Endothelial cell of umbilical vein (primary cell): ENCODE measurements at regions not wholly inside any gene's neighbourhood (a gene's known extent, or its start where the extent isn't known, plus 50 kb on each side); places are given as distances from the start of the nearest gene placed in this dataset.

Experiments used
- BruUV-seq: library from RNA; stranded (reverse); fragments of 400-500 nt; replicated peaks from 2 replicates; lab custom pipeline; 2021; lab: Mats Ljungman, UMichigan
- CTCF ChIA-PET: fragments of 300-600, 350-600 bp; sonication (Branson Sonifier 250); formaldehyde crosslinking; loops from one replicate; lab custom pipeline; 2021; ENCODE audit warnings: antibody characterized with exemption, inconsistent platforms; lab: Charles Lee
- POLR2A ChIA-PET: fragments of 300-600, 350-600 bp; sonication (Branson Sonifier 250); formaldehyde crosslinking; loops from one replicate; lab custom pipeline; 2021; ENCODE audit warnings: antibody characterized with exemption, inconsistent platforms; lab: Charles Lee
- DNase-seq: peaks from one replicate; pipeline ENCODE4 v3.0.0-alpha.2; 2011; ENCODE audit warnings: low read depth, low spot score
- FAIRE-seq: peaks from 2 replicates; lab custom pipeline; 2011; peaks lifted over from hg19 to GRCh38; lab: Jason Lieb, UNC
- H2AFZ ChIP-seq: 2 replicates; pipeline ENCODE4 v1.6.0; 2012; ENCODE audit warnings: low read depth, low read length, control low read depth, inconsistent platforms
- H3K27ac ChIP-seq: 2 replicates; pipeline ENCODE4 v1.5.1; 2011; ENCODE audit warnings: low read depth, mild to moderate bottlenecking, control low read depth, low read length, moderate library complexity; ENCODE audit not compliant: insufficient read depth
- H3K27me3 ChIP-seq, 2 experiments: 2 replicates each; pipeline versions ENCODE4 v1.6.0 to v1.6.1; 2011; ENCODE audit warnings: low read length in 2 of 2, mixed read lengths in 1 of 2; ENCODE audit not compliant: control insufficient read depth in 2 of 2, insufficient read depth in 2 of 2
- H3K36me3 ChIP-seq, 2 experiments: 2 replicates in 1 of 2; 3 replicates in 1 of 2; pipeline ENCODE4 v1.5.1; 2011; ENCODE audit warnings: low read length in 2 of 2, mild to moderate bottlenecking in 1 of 2, moderate library complexity in 1 of 2; ENCODE audit not compliant: control insufficient read depth in 2 of 2, insufficient read depth in 2 of 2; ENCODE audit errors: extremely low read depth in 1 of 2
- H3K4me1 ChIP-seq: 3 replicates; pipeline ENCODE4 v1.5.1; 2011; ENCODE audit warnings: mild to moderate bottlenecking, low read length; ENCODE audit not compliant: control insufficient read depth, insufficient read depth; ENCODE audit errors: extremely low read depth
- H3K4me2 ChIP-seq: 2 replicates; pipeline ENCODE4 v1.6.1; 2011; ENCODE audit warnings: low read length, control low read depth, mixed read lengths; ENCODE audit not compliant: insufficient read depth
- H3K4me3 ChIP-seq, 3 experiments: fragments of 200-600 bp in 1 of 3; sonication (generic), shearing (Covaris generic) in 1 of 3; replicated peaks in 1 of 3; 2 replicates each; pipeline ENCODE4 v1.5.1; 2011 to 2016; ENCODE audit warnings: control low read depth in 3 of 3, low read length in 3 of 3, mild to moderate bottlenecking in 2 of 3, inconsistent platforms in 1 of 3, low read depth in 1 of 3, moderate library complexity in 1 of 3; ENCODE audit not compliant: insufficient read depth in 1 of 3
- H3K79me2 ChIP-seq: 2 replicates; pipeline ENCODE4 v1.6.0; 2012; ENCODE audit warnings: low read length, inconsistent platforms; ENCODE audit not compliant: control insufficient read depth, insufficient read depth
- H3K9ac ChIP-seq: replicated peaks from 2 replicates; pipeline ENCODE3; 2011; ENCODE audit warnings: low read length, control low read depth; ENCODE audit not compliant: insufficient read depth; ENCODE audit errors: extremely low read depth
- H3K9me1 ChIP-seq: replicated peaks from 3 replicates; pipeline ENCODE4 v1.6.0; 2011; ENCODE audit warnings: mild to moderate bottlenecking, low read length; ENCODE audit not compliant: control insufficient read depth, insufficient read depth; ENCODE audit errors: extremely low read depth
- H3K9me3 ChIP-seq: replicated peaks from 2 replicates; pipeline ENCODE4 v1.5.1; 2012; ENCODE audit warnings: low read length, inconsistent platforms; ENCODE audit not compliant: control insufficient read depth, insufficient read depth
- H4K20me1 ChIP-seq: replicated peaks from 2 replicates; pipeline ENCODE3; 2011; ENCODE audit warnings: mild to moderate bottlenecking, low read length; ENCODE audit not compliant: control insufficient read depth, insufficient read depth; ENCODE audit errors: extremely low read depth
- EZH2 ChIP-seq: IDR thresholded peaks from 2 replicates; pipeline ENCODE4 v1.6.1; 2012; ENCODE audit warnings: borderline replicate concordance, low read depth, mild to moderate bottlenecking, moderate library complexity, low read length, inconsistent platforms; ENCODE audit not compliant: severe bottlenecking
- FOS ChIP-seq: IDR thresholded peaks from 2 replicates; pipeline ENCODE4 v1.6.1; 2011; ENCODE audit warnings: mild to moderate bottlenecking, low read length, moderate library complexity, borderline replicate concordance; ENCODE audit not compliant: insufficient read depth
- JUN ChIP-seq: IDR thresholded peaks from 2 replicates; pipeline ENCODE4 v1.6.1; 2011; ENCODE audit warnings: borderline replicate concordance, low read depth; ENCODE audit not compliant: insufficient read length, insufficient read depth
- MYC ChIP-seq: IDR thresholded peaks from one replicate; pipeline ENCODE4 v1.6.1; 2011; ENCODE audit warnings: mild to moderate bottlenecking, low read depth, low read length
- POLR2A ChIP-seq: IDR thresholded peaks from 2 replicates; pipeline ENCODE4 v1.6.1; 2012; ENCODE audit warnings: low read depth, mild to moderate bottlenecking, control low read depth, low read length
- dilution Hi-C: fragments of 300-500 bp; cut with MboI; formaldehyde crosslinking; loops from one replicate; pipeline ENCODE4 v1.15.0; 2019; ENCODE audit warnings: low sequenced_read_pairs; ENCODE audit not compliant: extremely low pct_ligation_motif_present
- intact Hi-C: fragments of 100-400 bp; cut with micrococcal nuclease; formaldehyde crosslinking; loops from one replicate; pipeline ENCODE4 v1.10.0; 2022
- TF ChIP-seq, protein P1 (sequence below): IDR thresholded peaks from 2 replicates; pipeline ENCODE4 v1.6.1; 2011; ENCODE audit not compliant: insufficient read depth, insufficient read length
- TF ChIP-seq, protein P2 (sequence below), 2 donors: IDR thresholded peaks; 1 replicate in 1 of 2; 2 replicates in 1 of 2; pipeline ENCODE4 v1.5.1; 2011; ENCODE audit warnings: low read length in 2 of 2, mild to moderate bottlenecking in 2 of 2, moderate library complexity in 2 of 2, control low read depth in 1 of 2, inconsistent platforms in 1 of 2, low read depth in 1 of 2; ENCODE audit not compliant: insufficient read depth in 1 of 2; ENCODE audit errors: extremely low read depth in 1 of 2

DNA sequence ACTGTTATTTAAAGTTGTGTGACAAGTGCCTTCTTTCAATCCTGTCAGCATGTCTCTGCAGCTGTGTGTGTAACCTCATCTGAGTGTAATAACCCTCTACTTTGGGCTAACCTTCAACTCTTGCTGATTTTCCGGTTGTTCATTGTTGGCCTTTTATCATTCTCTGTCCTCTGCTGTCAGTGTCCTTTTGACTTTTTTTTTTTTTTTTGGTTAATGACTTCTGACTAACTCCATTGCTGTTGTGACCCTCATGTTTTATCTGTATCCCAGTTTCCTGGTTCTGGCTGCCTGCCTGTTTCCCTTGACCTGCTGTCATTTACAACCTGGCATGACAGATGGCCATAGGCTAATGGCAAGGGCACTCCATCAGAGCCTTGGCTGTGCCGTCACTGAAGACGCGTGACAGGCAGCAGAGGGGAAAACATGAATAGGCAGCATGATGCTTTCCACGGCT is 145.7 kb upstream of the MAN1A1 start:
- no peaks in the 10 kb centered on the region for H4K20me1 ChIP-seq
- no peak for DNase-seq
- H3K27me3 ChIP-seq: no peaks in the 10 kb centered on the region
- no peaks in the 10 kb centered on the region for H3K36me3 ChIP-seq
- H3K9me1 ChIP-seq: no peaks in the 10 kb centered on the region
- no peak overlapping the region for H3K4me2 ChIP-seq
- H3K79me2 ChIP-seq: no peaks in the 10 kb centered on the region
- no peaks in the 10 kb centered on the region for H3K9me3 ChIP-seq
- no peak overlapping the region for H2AFZ ChIP-seq
- ChIA-PET CTCF (no interaction called here), POLR2A (no interaction called here)
- TF ChIP-seq, protein P1, sequence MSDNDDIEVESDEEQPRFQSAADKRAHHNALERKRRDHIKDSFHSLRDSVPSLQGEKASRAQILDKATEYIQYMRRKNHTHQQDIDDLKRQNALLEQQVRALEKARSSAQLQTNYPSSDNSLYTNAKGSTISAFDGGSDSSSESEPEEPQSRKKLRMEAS: no peak
- TF ChIP-seq, protein P2, sequence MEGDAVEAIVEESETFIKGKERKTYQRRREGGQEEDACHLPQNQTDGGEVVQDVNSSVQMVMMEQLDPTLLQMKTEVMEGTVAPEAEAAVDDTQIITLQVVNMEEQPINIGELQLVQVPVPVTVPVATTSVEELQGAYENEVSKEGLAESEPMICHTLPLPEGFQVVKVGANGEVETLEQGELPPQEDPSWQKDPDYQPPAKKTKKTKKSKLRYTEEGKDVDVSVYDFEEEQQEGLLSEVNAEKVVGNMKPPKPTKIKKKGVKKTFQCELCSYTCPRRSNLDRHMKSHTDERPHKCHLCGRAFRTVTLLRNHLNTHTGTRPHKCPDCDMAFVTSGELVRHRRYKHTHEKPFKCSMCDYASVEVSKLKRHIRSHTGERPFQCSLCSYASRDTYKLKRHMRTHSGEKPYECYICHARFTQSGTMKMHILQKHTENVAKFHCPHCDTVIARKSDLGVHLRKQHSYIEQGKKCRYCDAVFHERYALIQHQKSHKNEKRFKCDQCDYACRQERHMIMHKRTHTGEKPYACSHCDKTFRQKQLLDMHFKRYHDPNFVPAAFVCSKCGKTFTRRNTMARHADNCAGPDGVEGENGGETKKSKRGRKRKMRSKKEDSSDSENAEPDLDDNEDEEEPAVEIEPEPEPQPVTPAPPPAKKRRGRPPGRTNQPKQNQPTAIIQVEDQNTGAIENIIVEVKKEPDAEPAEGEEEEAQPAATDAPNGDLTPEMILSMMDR (IDR thresholded peaks at IDR 0.05; ENCODE audit: extremely low read depth in 1 of 2, insufficient read depth in 1 of 2, low read depth in 1 of 2, low read length in 2 of 2): no peak
- TF ChIP-seq POLR2A (no peak), JUN (no peak), MYC (no peak), FOS (no peak), EZH2 (no peak)
- intact Hi-C loops: no loop called here
- dilution Hi-C loops: no loop called here
- no TSS peak for BruUV-seq
- FAIRE-seq: no peak
- no peaks in the 10 kb centered on the region for H3K4me1 ChIP-seq
- no peak overlapping the region for H3K27ac ChIP-seq
- no peak overlapping the region for H3K9ac ChIP-seq
- H3K4me3 ChIP-seq: no peak overlapping the region
